K562 (cell line): ENCODE measurements at regions not wholly inside any gene's neighbourhood (a gene's known extent, or its start where the extent isn't known, plus 50 kb on each side); places are given as distances from the start of the nearest gene placed in this dataset.

Source experiments
- ATF3 ChIP-seq, 2 experiments: fragments of 450-650 bp in 1 of 2; sonication (generic) in 1 of 2; formaldehyde crosslinking in 1 of 2; IDR thresholded peaks in 1 of 2; conservative IDR thresholded peaks in 1 of 2; 2 replicates each; pipeline versions ENCODE4 v1.6.1 to v1.8.1; 2016 to 2023; ENCODE audit warnings: mild to moderate bottlenecking in 2 of 2, moderate library complexity in 2 of 2, inconsistent platforms in 1 of 2, missing genetic modification reagents in 1 of 2
- GTF2F1 ChIP-seq: IDR thresholded peaks from 2 replicates; pipeline ENCODE4 v1.6.1; 2011; ENCODE audit warnings: low read depth, low read length, improper control_type of control experiment
- MAFK ChIP-seq: IDR thresholded peaks from 2 replicates; pipeline ENCODE4 v1.6.1; 2011; ENCODE audit warnings: low read length, improper control_type of control experiment
- NFYB ChIP-seq: IDR thresholded peaks from 2 replicates; pipeline ENCODE4 v1.6.1; 2011; ENCODE audit warnings: mild to moderate bottlenecking, moderate library complexity; ENCODE audit not compliant: insufficient read length; ENCODE audit errors: extremely low read depth
- POLR2AphosphoS5 ChIP-seq: IDR thresholded peaks from 2 replicates; pipeline ENCODE4 v1.6.1; 2011; ENCODE audit warnings: mild to moderate bottlenecking, low read depth, low read length, moderate library complexity; ENCODE audit not compliant: control insufficient read depth, insufficient read depth
- RREB1 ChIP-seq: fragments of 250-450 bp; sonication (Bioruptor Pico); IDR thresholded peaks from 2 replicates; pipeline ENCODE4 v1.4.0; 2020
- SREBF2 ChIP-seq: sonication (generic); formaldehyde crosslinking; IDR thresholded peaks from 2 replicates; pipeline ENCODE4 v1.4.0; 2020; ENCODE audit warnings: mild to moderate bottlenecking, missing genetic modification reagents
- ZBTB26 ChIP-seq: fragments of 450-650 bp; formaldehyde crosslinking; IDR thresholded peaks from 2 replicates; pipeline ENCODE4 v1.4.0; 2022; ENCODE audit warnings: missing genetic modification characterization
- ZBTB40 ChIP-seq, 2 experiments: fragments of 450-650 bp in 1 of 2; sonication (generic) in 1 of 2; formaldehyde crosslinking in 1 of 2; IDR thresholded peaks; 2 replicates each; pipeline versions ENCODE4 v1.7.1 to v1.9.0; 2016 to 2022; ENCODE audit warnings: inconsistent platforms in 1 of 2, mild to moderate bottlenecking in 1 of 2, missing genetic modification reagents in 1 of 2
- ZNF707 ChIP-seq: fragments of 250-450 bp; sonication (Bioruptor Pico); conservative IDR thresholded peaks from 2 replicates; pipeline ENCODE4 v1.8.0; 2022; ENCODE audit warnings: inconsistent platforms, mild to moderate bottlenecking, moderate library complexity

DNA sequence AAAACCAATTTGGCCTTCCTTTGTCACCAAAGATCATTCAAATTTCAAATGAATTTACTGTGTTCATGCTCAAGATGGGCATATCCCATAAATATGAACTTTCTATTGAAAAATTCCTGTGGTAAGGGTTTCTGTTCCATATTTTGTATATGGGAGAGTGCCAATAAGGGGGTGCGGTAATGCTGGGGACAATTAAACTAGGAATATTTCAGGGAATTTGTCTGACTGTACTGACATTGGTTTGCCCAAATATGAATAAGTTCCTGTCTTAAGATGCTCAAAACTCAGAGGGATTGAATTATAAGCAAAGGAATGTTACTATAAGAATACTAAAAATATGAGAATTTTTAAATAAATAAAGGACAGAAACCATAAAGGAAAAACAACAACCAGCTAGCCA, 553.0 kb upstream of the MARCKS start:
- TF ChIP-seq GTF2F1 (no peak), ZNF707 (CRISPR knock-in tag) (no peak), NFYB (no peak), RREB1 (CRISPR knock-in tag) (no peak), ZBTB40 (IDR thresholded peaks at IDR 0.05) (no peak), ZBTB40 (CRISPR knock-in tag; IDR thresholded peaks at IDR 0.05) (no peak), MAFK (no peak), ATF3 (IDR thresholded peaks at IDR 0.05) (no peak), ATF3 (CRISPR knock-in tag; conservative IDR thresholded peaks at IDR 0.05) (no peak), POLR2AphosphoS5 (no peak), ZBTB26 (CRISPR knock-in tag) (no peak), SREBF2 (CRISPR knock-in tag) (no peak)
